ENCODE measurements at regions not wholly inside any gene's neighbourhood (a gene's known extent, or its start where the extent isn't known, plus 50 kb on each side); places are given as distances from the start of the nearest gene placed in this dataset.

DNA sequence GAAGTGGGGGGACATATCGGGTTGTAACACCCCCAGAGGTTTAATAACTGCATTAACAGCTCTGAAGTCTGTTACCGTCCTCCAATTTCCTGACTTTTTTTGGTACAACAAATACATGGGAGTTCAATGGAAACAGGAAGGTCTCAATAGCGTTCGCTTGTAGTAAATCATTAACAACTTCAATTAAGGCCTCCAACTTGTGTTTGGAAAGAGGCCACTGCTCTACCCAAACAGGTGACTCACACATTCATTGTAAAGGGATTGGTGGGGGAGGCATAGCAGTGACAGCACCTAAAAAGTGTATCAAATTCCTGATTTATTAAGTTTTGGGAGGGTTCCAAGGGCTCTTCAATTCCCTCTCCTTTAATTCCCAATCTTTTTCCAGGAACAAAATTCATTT lies 1046.2 kb upstream of the AMELY start:
- H3K36me3 ChIP-seq (ENCODE audit: insufficient read depth, low read length): no peaks in the 10 kb centered on the region
- H3K9me3 ChIP-seq (ENCODE audit: control insufficient read depth in 1 of 2, insufficient read depth in 1 of 2, low read length in 2 of 2): no peaks in the 10 kb centered on the region
- DNase-seq: no peak
- H3K4me3 ChIP-seq (ENCODE audit: low read length): no peak overlapping the region
- Mint-ChIP-seq H3K4me1 (ENCODE audit: low read depth) (no peaks in the 10 kb centered on the region), H3K27ac (no peak overlapping the region), H3K27me3 (no peaks in the 10 kb centered on the region), H3K4me3 (no peak overlapping the region), H3K36me3 (ENCODE audit: low read depth) (no peaks in the 10 kb centered on the region), H3K9me3 (no peaks in the 10 kb centered on the region)
- intact Hi-C loops (cut with DNase I, micrococcal nuclease): no loop called here
- no peaks in the 10 kb centered on the region for H3K27me3 ChIP-seq (ENCODE audit: control insufficient read depth in 1 of 2, insufficient read depth in 2 of 2, low read length in 2 of 2)
- TF ChIP-seq, protein P1, sequence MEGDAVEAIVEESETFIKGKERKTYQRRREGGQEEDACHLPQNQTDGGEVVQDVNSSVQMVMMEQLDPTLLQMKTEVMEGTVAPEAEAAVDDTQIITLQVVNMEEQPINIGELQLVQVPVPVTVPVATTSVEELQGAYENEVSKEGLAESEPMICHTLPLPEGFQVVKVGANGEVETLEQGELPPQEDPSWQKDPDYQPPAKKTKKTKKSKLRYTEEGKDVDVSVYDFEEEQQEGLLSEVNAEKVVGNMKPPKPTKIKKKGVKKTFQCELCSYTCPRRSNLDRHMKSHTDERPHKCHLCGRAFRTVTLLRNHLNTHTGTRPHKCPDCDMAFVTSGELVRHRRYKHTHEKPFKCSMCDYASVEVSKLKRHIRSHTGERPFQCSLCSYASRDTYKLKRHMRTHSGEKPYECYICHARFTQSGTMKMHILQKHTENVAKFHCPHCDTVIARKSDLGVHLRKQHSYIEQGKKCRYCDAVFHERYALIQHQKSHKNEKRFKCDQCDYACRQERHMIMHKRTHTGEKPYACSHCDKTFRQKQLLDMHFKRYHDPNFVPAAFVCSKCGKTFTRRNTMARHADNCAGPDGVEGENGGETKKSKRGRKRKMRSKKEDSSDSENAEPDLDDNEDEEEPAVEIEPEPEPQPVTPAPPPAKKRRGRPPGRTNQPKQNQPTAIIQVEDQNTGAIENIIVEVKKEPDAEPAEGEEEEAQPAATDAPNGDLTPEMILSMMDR (IDR thresholded peaks at IDR 0.05): no peak
- no peak overlapping the region for H3K27ac ChIP-seq (ENCODE audit: low read depth in 1 of 2, low read length in 2 of 2)
- no peak for ATAC-seq (ENCODE audit: poor library complexity)
- CTCF ChIA-PET: no interaction called here
- POLR2A ChIA-PET: no interaction called here
- H3K4me1 ChIP-seq (ENCODE audit: insufficient read depth, low read length): no peaks in the 10 kb centered on the region

DNA sequence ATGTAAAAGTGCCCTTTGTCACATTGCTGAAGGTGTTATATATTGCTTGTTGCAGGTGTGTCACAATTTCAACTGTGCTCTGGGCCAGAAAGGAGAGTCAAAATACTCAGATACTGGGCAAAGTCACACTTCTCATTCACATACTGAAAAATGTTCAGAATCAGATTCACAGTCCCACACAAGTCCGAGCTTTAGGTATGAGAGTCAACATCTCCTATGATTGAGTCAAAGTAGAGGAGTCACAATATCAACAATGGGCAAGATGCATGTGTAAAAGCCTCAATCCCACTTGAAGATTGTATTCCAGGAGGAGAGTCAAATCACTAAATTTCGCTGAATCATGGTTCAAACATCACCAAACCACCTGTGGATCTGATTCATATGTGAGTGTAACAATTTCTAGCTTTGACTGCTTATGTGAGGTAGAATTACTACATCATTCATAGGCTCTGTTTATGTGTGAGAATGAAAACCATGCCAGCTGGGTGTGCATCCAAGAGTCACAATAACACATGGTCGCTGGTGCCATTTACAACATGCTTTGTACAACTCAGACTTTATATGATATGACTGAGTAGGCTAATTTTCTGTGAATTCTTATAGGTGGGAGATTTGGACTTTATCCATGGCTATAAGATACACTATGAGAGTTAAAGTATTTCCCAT lies 1039.8 kb upstream of the AMELY start:
- POLR2A ChIA-PET: no interaction called here

DNA sequence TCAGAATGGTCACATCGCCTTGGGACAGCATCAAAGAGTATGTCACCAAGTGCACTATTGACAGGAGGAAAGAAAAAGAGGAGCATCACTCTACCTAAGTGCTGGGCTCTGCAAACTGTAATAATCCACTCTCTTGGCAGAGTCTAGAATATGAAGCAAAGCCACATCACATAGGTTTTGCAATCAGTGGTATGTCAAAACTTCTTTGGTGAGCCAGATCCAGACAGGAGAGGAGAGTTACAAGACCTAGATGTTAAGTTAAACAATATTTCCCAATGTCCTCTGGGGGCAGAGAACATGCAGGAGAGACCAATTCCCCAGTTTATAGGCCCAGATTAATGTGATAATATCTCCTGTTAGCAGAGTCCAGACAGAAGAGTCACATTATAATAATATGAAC lies 1032.6 kb upstream of the AMELY start:
- Mint-ChIP-seq H3K27ac (no peak overlapping the region), H3K27me3 (no peaks in the 10 kb centered on the region), H3K4me3 (no peak overlapping the region), H3K36me3 (ENCODE audit: low read depth) (no peaks in the 10 kb centered on the region), H3K9me3 (no peaks in the 10 kb centered on the region), H3K4me1 (ENCODE audit: low read depth) (no peaks in the 10 kb centered on the region)
- intact Hi-C loops (cut with DNase I, micrococcal nuclease): no loop called here
- CTCF ChIA-PET: no interaction called here
- H3K4me3 ChIP-seq (ENCODE audit: low read length): no peak overlapping the region
- H3K4me1 ChIP-seq (ENCODE audit: insufficient read depth, low read length): no peaks in the 10 kb centered on the region
- DNase-seq (no peak), ATAC-seq (ENCODE audit: poor library complexity) (no peak)
- no peaks in the 10 kb centered on the region for H3K36me3 ChIP-seq (ENCODE audit: insufficient read depth, low read length)
- TF ChIP-seq, protein P1 (IDR thresholded peaks at IDR 0.05): no peak
- no peaks in the 10 kb centered on the region for H3K27me3 ChIP-seq (ENCODE audit: control insufficient read depth in 1 of 2, insufficient read depth in 2 of 2, low read length in 2 of 2)
- POLR2A ChIA-PET: no interaction called here
- H3K9me3 ChIP-seq (ENCODE audit: control insufficient read depth in 1 of 2, insufficient read depth in 1 of 2, low read length in 2 of 2): no peaks in the 10 kb centered on the region
- no peak overlapping the region for H3K27ac ChIP-seq (ENCODE audit: low read depth in 1 of 2, low read length in 2 of 2)

More for the DNA sequence above, 1039.8 kb upstream of the AMELY start:
- Mint-ChIP-seq H3K4me1 (ENCODE audit: low read depth) (no peaks in the 10 kb centered on the region), H3K27me3 (no peaks in the 10 kb centered on the region), H3K4me3 (no peak overlapping the region), H3K36me3 (ENCODE audit: low read depth) (no peaks in the 10 kb centered on the region), H3K27ac (no peak overlapping the region), H3K9me3 (no peaks in the 10 kb centered on the region)
- CTCF ChIA-PET: no interaction called here
- no peak for ATAC-seq (ENCODE audit: poor library complexity)
- Histone ChIP-seq H3K27me3 (ENCODE audit: control insufficient read depth in 1 of 2, insufficient read depth in 2 of 2, low read length in 2 of 2) (no peaks in the 10 kb centered on the region), H3K4me3 (ENCODE audit: low read length) (no peak overlapping the region), H3K9me3 (ENCODE audit: control insufficient read depth in 1 of 2, insufficient read depth in 1 of 2, low read length in 2 of 2) (no peaks in the 10 kb centered on the region), H3K4me1 (ENCODE audit: insufficient read depth, low read length) (no peaks in the 10 kb centered on the region), H3K36me3 (ENCODE audit: insufficient read depth, low read length) (no peaks in the 10 kb centered on the region), H3K27ac (ENCODE audit: low read depth in 1 of 2, low read length in 2 of 2) (no peak overlapping the region)
- DNase-seq: no peak
- intact Hi-C loops (cut with DNase I, micrococcal nuclease): no loop called here
- TF ChIP-seq, protein P1 (IDR thresholded peaks at IDR 0.05): no peak

Data from CD4-positive, alpha-beta T cell (primary cell).